Mesenchymal stem cell (in vitro differentiated cells and primary cell): ENCODE measurements at regions not wholly inside any gene's neighbourhood (a gene's known extent, or its start where the extent isn't known, plus 50 kb on each side); places are given as distances from the start of the nearest gene placed in this dataset.
"Not testable (repeated sequence)": the region's sequence is repeated elsewhere in the genome, so short reads cannot be mapped to it uniquely, and the experiment has no call there.

Experiments used
- DNase-seq: peaks from one replicate; pipeline ENCODE4 v3.0.0-alpha.2; 2013
- H2AFZ ChIP-seq: one replicate; pipeline ENCODE4 v1.6.1; 2013; ENCODE audit warnings: low read depth, mild to moderate bottlenecking, control low read depth, inconsistent platforms, low read length, moderate library complexity
- H2AK5ac ChIP-seq: 2 replicates; pipeline ENCODE4 v1.6.1; 2013; ENCODE audit warnings: low read length, moderate library complexity, mild to moderate bottlenecking, inconsistent platforms; ENCODE audit not compliant: severe bottlenecking
- H2BK120ac ChIP-seq: one replicate; pipeline ENCODE4 v1.6.1; 2013; ENCODE audit warnings: low read depth, mild to moderate bottlenecking, inconsistent platforms, low read length, moderate library complexity
- H2BK12ac ChIP-seq, 2 experiments: one replicate each; pipeline ENCODE4 v1.6.1; 2013; ENCODE audit warnings: inconsistent platforms in 2 of 2, low read length in 2 of 2, mild to moderate bottlenecking in 2 of 2, moderate library complexity in 2 of 2, control low read depth in 1 of 2
- H2BK15ac ChIP-seq: one replicate; pipeline ENCODE4 v1.6.1; 2013; ENCODE audit warnings: mild to moderate bottlenecking, low read depth, inconsistent platforms; ENCODE audit not compliant: poor library complexity, severe bottlenecking
- H2BK5ac ChIP-seq: 2 replicates; pipeline ENCODE4 v1.6.1; 2013; ENCODE audit warnings: low read depth, mild to moderate bottlenecking, low read length, control low read depth, inconsistent platforms; ENCODE audit not compliant: poor library complexity, severe bottlenecking
- H3K14ac ChIP-seq, 2 experiments: one replicate each; pipeline ENCODE4 v1.6.1; 2013; ENCODE audit warnings: inconsistent platforms in 2 of 2, low read length in 2 of 2, control low read depth in 1 of 2, mild to moderate bottlenecking in 1 of 2, moderate library complexity in 1 of 2
- H3K18ac ChIP-seq, 2 experiments: one replicate each; pipeline ENCODE4 v1.6.1; 2013; ENCODE audit warnings: inconsistent platforms in 2 of 2, low read length in 2 of 2, control low read depth in 1 of 2, low read depth in 1 of 2, mild to moderate bottlenecking in 1 of 2
- H3K23ac ChIP-seq, 2 experiments: one replicate each; pipeline ENCODE4 v1.6.1; 2013; ENCODE audit warnings: inconsistent platforms in 2 of 2, low read length in 2 of 2, mild to moderate bottlenecking in 2 of 2, moderate library complexity in 2 of 2, control low read depth in 1 of 2
- H3K27ac ChIP-seq: 2 replicates; pipeline ENCODE4 v1.5.1; 2013; ENCODE audit warnings: mild to moderate bottlenecking, moderate library complexity, low read length, control low read depth, inconsistent platforms; ENCODE audit not compliant: poor library complexity, severe bottlenecking
- H3K27me3 ChIP-seq, 2 experiments: 2 replicates each; pipeline versions ENCODE4 v1.6.1 to v1.7.0; 2013; ENCODE audit warnings: low read length in 2 of 2, mild to moderate bottlenecking in 2 of 2, moderate library complexity in 2 of 2, control low read depth in 1 of 2, inconsistent platforms in 1 of 2; ENCODE audit not compliant: control insufficient read depth in 1 of 2, insufficient read depth in 1 of 2
- H3K36me3 ChIP-seq, 2 experiments: 2 replicates each; pipeline versions ENCODE4 v1.6.1 to v1.7.0; 2013; ENCODE audit warnings: low read length in 2 of 2, control low read depth in 1 of 2, inconsistent platforms in 1 of 2, low read depth in 1 of 2, mild to moderate bottlenecking in 1 of 2; ENCODE audit not compliant: insufficient read depth in 2 of 2, control insufficient read depth in 1 of 2
- H3K4ac ChIP-seq, 2 experiments: one replicate each; pipeline ENCODE4 v1.6.1; 2013; ENCODE audit warnings: inconsistent platforms in 2 of 2, low read length in 2 of 2, mild to moderate bottlenecking in 2 of 2, moderate library complexity in 2 of 2, control low read depth in 1 of 2, low read depth in 1 of 2
- H3K4me1 ChIP-seq: 2 replicates; pipeline ENCODE4 v1.6.1; 2013; ENCODE audit warnings: low read depth, low read length, control low read depth; ENCODE audit not compliant: control insufficient read depth, insufficient read depth
- H3K4me2 ChIP-seq: 2 replicates; pipeline ENCODE4 v1.6.1; 2013; ENCODE audit warnings: low read length, mild to moderate bottlenecking, inconsistent platforms; ENCODE audit not compliant: poor library complexity, severe bottlenecking
- H3K4me3 ChIP-seq, 2 experiments: 2 replicates each; pipeline versions ENCODE4 v1.5.1 to v1.7.0; 2013; ENCODE audit warnings: low read length in 2 of 2, mild to moderate bottlenecking in 2 of 2, control low read depth in 1 of 2, low read depth in 1 of 2; ENCODE audit not compliant: insufficient read depth in 1 of 2
- H3K79me1 ChIP-seq: replicated peaks from 2 replicates; pipeline ENCODE4 v1.6.1; 2013; ENCODE audit warnings: mild to moderate bottlenecking, control low read depth, low read length, inconsistent platforms; ENCODE audit not compliant: poor library complexity, severe bottlenecking
- H3K9ac ChIP-seq: 2 replicates; pipeline ENCODE4 v1.7.0; 2013; ENCODE audit warnings: mild to moderate bottlenecking, low read length, moderate library complexity
- H3K9me3 ChIP-seq: 2 replicates; pipeline ENCODE4 v1.7.0; 2013; ENCODE audit warnings: mild to moderate bottlenecking, low read length; ENCODE audit not compliant: control insufficient read depth
- H4K8ac ChIP-seq: one replicate; pipeline ENCODE4 v1.6.1; 2013; ENCODE audit warnings: inconsistent platforms, mild to moderate bottlenecking, low read length, moderate library complexity
- H4K91ac ChIP-seq: one replicate; pipeline ENCODE4 v1.6.1; 2013; ENCODE audit warnings: mild to moderate bottlenecking, low read length, inconsistent platforms
- WGBS: methylation state at CpG from one replicate; pipeline ENCODE4 v1.1.7; 2013; ENCODE audit warnings: mixed read lengths; 5-methylcytosine and 5-hydroxymethylcytosine counted together

- not testable (repeated sequence) for H2BK120ac ChIP-seq, H2BK5ac ChIP-seq, H3K4ac ChIP-seq, H2AK5ac ChIP-seq, DNase-seq, H3K18ac ChIP-seq, H2BK15ac ChIP-seq, H3K36me3 ChIP-seq, H3K9ac ChIP-seq, H3K14ac ChIP-seq, H2AFZ ChIP-seq, H3K4me3 ChIP-seq, H2BK12ac ChIP-seq, H3K4me2 ChIP-seq, H3K27ac ChIP-seq, H3K9me3 ChIP-seq, H3K27me3 ChIP-seq, H3K4me1 ChIP-seq, H3K23ac ChIP-seq, H3K79me1 ChIP-seq, H4K8ac ChIP-seq, H4K91ac ChIP-seq
- no CpG with 5 or more reads among the region's 3 CpGs for whole genome bisulfite sequencing
Observed at GRCh38 chr1:149219539-149219938, 116.2 kb upstream of the NBPF9 start.

- H4K91ac ChIP-seq, H2BK120ac ChIP-seq, H2BK15ac ChIP-seq, H3K4me1 ChIP-seq, H3K36me3 ChIP-seq, H3K4me3 ChIP-seq, H3K4me2 ChIP-seq, H3K9me3 ChIP-seq, H2BK12ac ChIP-seq, H2BK5ac ChIP-seq, H3K9ac ChIP-seq, H3K4ac ChIP-seq, H3K27ac ChIP-seq, H2AK5ac ChIP-seq, H3K18ac ChIP-seq, H3K23ac ChIP-seq, H3K14ac ChIP-seq, H3K27me3 ChIP-seq, H4K8ac ChIP-seq, H3K79me1 ChIP-seq, H2AFZ ChIP-seq, DNase-seq: not testable (repeated sequence)
- no CpG with 5 or more reads among the region's 4 CpGs for WGBS
Observed at GRCh38 chr1:149220463-149221074, 117.2 kb upstream of the NBPF9 start.

- H3K18ac ChIP-seq, H2BK120ac ChIP-seq, H3K23ac ChIP-seq, H3K4me2 ChIP-seq, H3K36me3 ChIP-seq, H3K27ac ChIP-seq, DNase-seq, H3K4me3 ChIP-seq, H2BK5ac ChIP-seq, H3K4ac ChIP-seq, H3K27me3 ChIP-seq, H4K91ac ChIP-seq, H3K9me3 ChIP-seq, H3K9ac ChIP-seq, H3K4me1 ChIP-seq, H2BK12ac ChIP-seq, H3K79me1 ChIP-seq, H3K14ac ChIP-seq, H2AK5ac ChIP-seq, H2BK15ac ChIP-seq, H2AFZ ChIP-seq, H4K8ac ChIP-seq: not testable (repeated sequence)
- no CpG with 5 or more reads among the region's 7 CpGs for WGBS
Observed at GRCh38 chr1:149227933-149228665, 124.7 kb upstream of the NBPF9 start.

- H3K14ac ChIP-seq, H3K4me1 ChIP-seq, H3K79me1 ChIP-seq, H3K9me3 ChIP-seq, H2BK12ac ChIP-seq, H2BK15ac ChIP-seq, H3K23ac ChIP-seq, H4K8ac ChIP-seq, H3K4ac ChIP-seq, H4K91ac ChIP-seq, H3K4me2 ChIP-seq, H3K27ac ChIP-seq, H3K27me3 ChIP-seq, H2BK5ac ChIP-seq, H3K4me3 ChIP-seq, H2AK5ac ChIP-seq, H2AFZ ChIP-seq, H3K36me3 ChIP-seq, H2BK120ac ChIP-seq, H3K18ac ChIP-seq, H3K9ac ChIP-seq, DNase-seq: not testable (repeated sequence)
- WGBS: no CpG with 5 or more reads among the region's 9 CpGs
Observed at GRCh38 chr1:149228672-149229585, 125.6 kb upstream of the NBPF9 start.
